SHP77 (cell line): ENCODE measurements at regions not wholly inside any gene's neighbourhood (a gene's known extent, or its start where the extent isn't known, plus 50 kb on each side); places are given as distances from the start of the nearest gene placed in this dataset.
A peak's percentile ranks its signal among the peaks of the same experiment; 100 is the strongest.
"Not testable (repeated sequence)": the region's sequence is repeated elsewhere in the genome, so short reads cannot be mapped to it uniquely, and the experiment has no call there.

Source experiments
- DNase-seq, 2 experiments: peaks; one replicate each; lab custom pipeline; 2025; lab: John Stamatoyannopoulos, UW

GRCh38 chr9:19656704-19657103, 132.1 kb downstream of the SLC24A2 start:
- no peak for DNase-seq

GRCh38 chr9:19651681-19652080, 137.2 kb downstream of the SLC24A2 start:
- DNase-seq: no peak

GRCh38 chr9:19650312-19650711, 138.5 kb downstream of the SLC24A2 start:
- DNase-seq: no peak

- no peak for DNase-seq
These were observed 139.3 kb downstream of the SLC24A2 start for GRCh38 chr9:19649336-19650041.

- DNase-seq: no peak
These were observed 140.2 kb downstream of the SLC24A2 start for GRCh38 chr9:19648672-19649071.

- DNase-seq: no peak
These were observed 145.0 kb downstream of the SLC24A2 start for GRCh38 chr9:19643875-19644274.

- DNase-seq: no peak
These were observed 146.6 kb downstream of the SLC24A2 start for GRCh38 chr9:19642256-19642655.

GRCh38 chr9:19641046-19641445, 147.8 kb downstream of the SLC24A2 start:
- no peak for DNase-seq

- no peak for DNase-seq
These were observed 148.8 kb downstream of the SLC24A2 start for GRCh38 chr9:19640014-19640413.

GRCh38 chr9:19637084-19637483, 151.8 kb downstream of the SLC24A2 start:
- DNase-seq: no peak

- DNase-seq: no peak
These were observed 154.0 kb downstream of the SLC24A2 start for GRCh38 chr9:19634881-19635280.

GRCh38 chr9:19631181-19631580, 157.7 kb downstream of the SLC24A2 start:
- DNase-seq: no peak

- DNase-seq: no peak
These were observed 158.1 kb downstream of the SLC24A2 start for GRCh38 chr9:19630760-19631159.

GRCh38 chr9:19629488-19629887, 159.3 kb downstream of the SLC24A2 start:
- DNase-seq: no peak

GRCh38 chr9:19625426-19625825, 163.4 kb downstream of the SLC24A2 start:
- DNase-seq: not testable (repeated sequence)

GRCh38 chr9:19624519-19624918, 164.3 kb downstream of the SLC24A2 start:
- DNase-seq: no peak

- no peak for DNase-seq
These were observed 164.9 kb downstream of the SLC24A2 start for GRCh38 chr9:19623941-19624340.

- no peak for DNase-seq
These were observed 168.5 kb downstream of the SLC24A2 start for GRCh38 chr9:19620326-19620725.

- DNase-seq: no peak
These were observed 169.6 kb downstream of the SLC24A2 start for GRCh38 chr9:19619221-19619620.

- DNase-seq: no peak
These were observed 170.0 kb downstream of the SLC24A2 start for GRCh38 chr9:19618816-19619215.

GRCh38 chr9:19615036-19615624, 173.7 kb downstream of the SLC24A2 start:
- no peak for DNase-seq

- DNase-seq: no peak
These were observed 174.5 kb downstream of the SLC24A2 start for GRCh38 chr9:19614294-19614693.

GRCh38 chr9:19600538-19600937, 188.3 kb downstream of the SLC24A2 start:
- DNase-seq: no peak

GRCh38 chr9:19598722-19599121, 189.9 kb downstream of the ACER2 start:
- DNase-seq: peak in 1 of 2 experiments; percentile 2
